ENCODE measurements at regions not wholly inside any gene's neighbourhood (a gene's known extent, or its start where the extent isn't known, plus 50 kb on each side); places are given as distances from the start of the nearest gene placed in this dataset.

DNA sequence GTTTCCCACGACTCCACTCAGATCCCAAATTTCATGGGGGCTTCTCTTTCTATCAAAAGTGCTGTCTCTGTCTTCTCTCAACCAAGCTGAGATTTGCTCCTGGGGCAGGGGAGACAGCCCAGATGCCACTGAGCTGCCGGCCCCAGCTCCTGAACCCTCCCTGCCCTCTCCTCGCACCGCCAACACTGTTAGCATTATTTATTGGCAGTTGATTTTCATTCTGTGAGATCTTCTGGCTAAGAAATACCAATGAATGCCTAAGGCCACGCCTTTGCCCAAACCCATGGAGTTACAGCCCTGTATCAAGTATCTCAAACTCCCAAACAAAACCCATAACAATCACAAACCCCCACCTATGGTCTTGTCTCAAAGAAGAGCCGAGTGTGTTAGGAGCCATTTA is 153.0 kb upstream of the TWIST2 start:
- WGBS, 2 donors = 67 to 72% methylated on average over 6 of the region's 6 CpGs
- no peaks in the 10 kb centered on the region for H3K9me3 ChIP-seq
- no peak for DNase-seq (ENCODE audit: low spot score in 2 of 2)
- no peak overlapping the region for H3K4me3 ChIP-seq
- TF ChIP-seq EP300 (IDR thresholded peaks at IDR 0.05) (no peak), POLR2A (IDR thresholded peaks at IDR 0.05) (no peak)
- TF ChIP-seq, protein P1, sequence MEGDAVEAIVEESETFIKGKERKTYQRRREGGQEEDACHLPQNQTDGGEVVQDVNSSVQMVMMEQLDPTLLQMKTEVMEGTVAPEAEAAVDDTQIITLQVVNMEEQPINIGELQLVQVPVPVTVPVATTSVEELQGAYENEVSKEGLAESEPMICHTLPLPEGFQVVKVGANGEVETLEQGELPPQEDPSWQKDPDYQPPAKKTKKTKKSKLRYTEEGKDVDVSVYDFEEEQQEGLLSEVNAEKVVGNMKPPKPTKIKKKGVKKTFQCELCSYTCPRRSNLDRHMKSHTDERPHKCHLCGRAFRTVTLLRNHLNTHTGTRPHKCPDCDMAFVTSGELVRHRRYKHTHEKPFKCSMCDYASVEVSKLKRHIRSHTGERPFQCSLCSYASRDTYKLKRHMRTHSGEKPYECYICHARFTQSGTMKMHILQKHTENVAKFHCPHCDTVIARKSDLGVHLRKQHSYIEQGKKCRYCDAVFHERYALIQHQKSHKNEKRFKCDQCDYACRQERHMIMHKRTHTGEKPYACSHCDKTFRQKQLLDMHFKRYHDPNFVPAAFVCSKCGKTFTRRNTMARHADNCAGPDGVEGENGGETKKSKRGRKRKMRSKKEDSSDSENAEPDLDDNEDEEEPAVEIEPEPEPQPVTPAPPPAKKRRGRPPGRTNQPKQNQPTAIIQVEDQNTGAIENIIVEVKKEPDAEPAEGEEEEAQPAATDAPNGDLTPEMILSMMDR (IDR thresholded peaks at IDR 0.05) = no peak
- H3K4me1 ChIP-seq = peaks cover 0 to 23% (median 3%) of the 10 kb centered on the region in 4 donors
- no peak overlapping the region for H3K27ac ChIP-seq
- H3K27me3 ChIP-seq = no peaks in the 10 kb centered on the region
- no peaks in the 10 kb centered on the region for H3K36me3 ChIP-seq

DNA sequence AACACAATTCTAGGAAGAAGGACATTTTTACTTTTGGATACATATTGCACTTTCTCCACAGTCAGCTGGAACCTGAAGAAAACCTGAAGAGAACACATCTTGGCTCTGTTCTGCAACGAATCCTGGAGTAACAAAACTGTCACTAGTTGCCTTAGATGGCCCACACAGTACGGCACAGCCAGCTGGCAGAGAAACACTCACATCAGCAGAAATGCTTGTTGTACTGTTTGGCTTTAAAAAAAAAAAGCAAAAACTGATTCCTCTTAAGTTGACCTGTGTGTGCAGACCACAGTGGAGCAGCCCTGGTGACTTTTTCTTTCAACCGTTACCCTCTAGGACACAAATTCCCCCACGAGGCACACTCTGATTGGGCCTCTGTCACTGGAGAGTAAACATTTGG is 152.3 kb upstream of the TWIST2 start:
- Histone ChIP-seq H3K27ac (no peak overlapping the region), H3K4me1 (peaks cover 0 to 23% (median 3%) of the 10 kb centered on the region in 4 donors), H3K9me3 (no peaks in the 10 kb centered on the region), H3K4me3 (no peak overlapping the region), H3K36me3 (no peaks in the 10 kb centered on the region), H3K27me3 (no peaks in the 10 kb centered on the region)
- no peak for DNase-seq (ENCODE audit: low spot score in 2 of 2)
- no peak for TF ChIP-seq POLR2A (IDR thresholded peaks at IDR 0.05)
- TF ChIP-seq, protein P1 (IDR thresholded peaks at IDR 0.05) = no peak
- TF ChIP-seq EP300 (IDR thresholded peaks at IDR 0.05) = no peak
- WGBS, 2 donors = 20 to 23% methylated on average over 4 of the region's 4 CpGs

GRCh38 chr2:238696331-238696730 is 151.6 kb upstream of the TWIST2 start:
- Histone ChIP-seq H3K36me3 (no peaks in the 10 kb centered on the region), H3K27me3 (no peaks in the 10 kb centered on the region), H3K9me3 (no peaks in the 10 kb centered on the region), H3K4me3 (no peak overlapping the region), H3K27ac (no peak overlapping the region), H3K4me1 (peaks cover 0 to 23% (median 3%) of the 10 kb centered on the region in 4 donors)
- DNase-seq (ENCODE audit: low spot score in 2 of 2) = no peak
- WGBS, 2 donors = 51 to 72% methylated on average over 4 of the region's 4 CpGs
- TF ChIP-seq, protein P1 (IDR thresholded peaks at IDR 0.05) = no peak
- TF ChIP-seq POLR2A (IDR thresholded peaks at IDR 0.05) = no peak

- no peaks in the 10 kb centered on the region for H3K9me3 ChIP-seq
- TF ChIP-seq, protein P1 (IDR thresholded peaks at IDR 0.05) = no peak
- no peak for TF ChIP-seq EP300 (IDR thresholded peaks at IDR 0.05)
- no peak for TF ChIP-seq POLR2A (IDR thresholded peaks at IDR 0.05)
- no peak overlapping the region for H3K27ac ChIP-seq
- peaks cover 0 to 23% (median 3%) of the 10 kb centered on the region in 4 donors for H3K4me1 ChIP-seq
- H3K27me3 ChIP-seq = no peaks in the 10 kb centered on the region
- no peaks in the 10 kb centered on the region for H3K36me3 ChIP-seq
- 78 to 86% methylated on average over 3 of the region's 3 CpGs for WGBS, 2 donors
- no peak for DNase-seq (ENCODE audit: low spot score in 2 of 2)
- no peak overlapping the region for H3K4me3 ChIP-seq
Measured at GRCh38 chr2:238696786-238697185, 151.1 kb upstream of the TWIST2 start.

- WGBS, 2 donors = 89 to 91% methylated on average over 20 of the region's 20 CpGs
- H3K4me1 ChIP-seq = peaks cover 0 to 23% (median 3%) of the 10 kb centered on the region in 4 donors
- H3K4me3 ChIP-seq = no peak overlapping the region
- TF ChIP-seq EP300 (IDR thresholded peaks at IDR 0.05) (no peak), POLR2A (IDR thresholded peaks at IDR 0.05) (no peak)
- TF ChIP-seq, protein P1 (IDR thresholded peaks at IDR 0.05) = no peak
- H3K36me3 ChIP-seq = no peaks in the 10 kb centered on the region
- DNase-seq (ENCODE audit: low spot score in 2 of 2) = no peak
- no peak overlapping the region for H3K27ac ChIP-seq
- H3K9me3 ChIP-seq = no peaks in the 10 kb centered on the region
- H3K27me3 ChIP-seq = no peaks in the 10 kb centered on the region
Measured at GRCh38 chr2:238697193-238698071, 150.5 kb upstream of the TWIST2 start.

Data from tibial nerve (tissue), 4 donors.